Colonic mucosa (tissue), 4 donors: ENCODE measurements at regions not wholly inside any gene's neighbourhood (a gene's known extent, or its start where the extent isn't known, plus 50 kb on each side); places are given as distances from the start of the nearest gene placed in this dataset.

Experiments
- DNase-seq: peaks from one replicate; pipeline ENCODE4 v3.0.0-alpha.2; 2020
- H3K27ac ChIP-seq: fragments of 200-600 bp; one replicate; pipeline ENCODE4 v1.8.0; 2021
- H3K27me3 ChIP-seq: fragments of 200-600 bp; one replicate; pipeline ENCODE4 v1.8.0; 2021
- H3K36me3 ChIP-seq: fragments of 200-600 bp; one replicate; pipeline ENCODE4 v1.8.0; 2021
- H3K4me1 ChIP-seq: fragments of 200-600 bp; one replicate; pipeline ENCODE4 v1.8.0; 2021; ENCODE audit warnings: mild to moderate bottlenecking
- H3K4me3 ChIP-seq: fragments of 200-600 bp; one replicate; pipeline ENCODE4 v1.8.0; 2021
- H3K9ac ChIP-seq, 2 donors: one replicate each; pipeline ENCODE4 v1.7.0; 2013; ENCODE audit warnings: control low read depth in 2 of 2, low read depth in 2 of 2, low read length in 2 of 2
- H3K9me3 ChIP-seq: fragments of 200-600 bp; one replicate; pipeline ENCODE4 v1.8.0; 2021
- intact Hi-C: fragments of 100-400 bp; cut with DNase I; formaldehyde crosslinking; loops from one replicate; pipeline ENCODE4 v1.14.1; 2022
- TF ChIP-seq, protein P1 (sequence below): fragments of 200-600 bp; IDR thresholded peaks from one replicate; pipeline ENCODE4 v1.8.0; 2022; ENCODE audit warnings: antibody characterized with exemption, mild to moderate bottlenecking
- donor health status: healthy.
- donor health status: DM: no; HTN: no; CAD: no.
- donor health status: DM: no; HTN: no; CAD: no.

DNA sequence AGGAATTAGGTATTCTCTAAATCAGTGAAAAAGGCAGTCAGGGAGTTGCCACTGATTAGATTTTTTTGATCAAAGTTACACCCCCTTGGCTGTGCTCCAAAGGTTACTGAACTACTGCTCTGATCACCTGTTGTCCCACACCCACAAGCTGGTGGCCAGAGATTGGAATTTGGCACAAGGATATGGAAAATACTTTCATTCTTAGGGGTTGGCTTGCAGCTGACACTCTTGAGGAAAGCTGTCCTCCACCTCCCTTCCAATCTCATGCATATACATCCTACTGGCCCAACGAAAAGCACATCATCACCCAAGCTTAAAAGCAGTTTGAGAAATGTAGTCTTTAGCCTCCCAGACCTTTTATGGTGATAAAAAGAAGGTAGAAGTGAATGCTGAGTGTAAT, 329.5 kb upstream of the CHAC2 start:
- Histone ChIP-seq H3K9ac (no peak overlapping the region), H3K27me3 (no peaks in the 10 kb centered on the region), H3K4me3 (no peak overlapping the region), H3K4me1 (no peaks in the 10 kb centered on the region), H3K36me3 (no peaks in the 10 kb centered on the region), H3K9me3 (no peaks in the 10 kb centered on the region), H3K27ac (no peak overlapping the region)
- TF ChIP-seq, protein P1, sequence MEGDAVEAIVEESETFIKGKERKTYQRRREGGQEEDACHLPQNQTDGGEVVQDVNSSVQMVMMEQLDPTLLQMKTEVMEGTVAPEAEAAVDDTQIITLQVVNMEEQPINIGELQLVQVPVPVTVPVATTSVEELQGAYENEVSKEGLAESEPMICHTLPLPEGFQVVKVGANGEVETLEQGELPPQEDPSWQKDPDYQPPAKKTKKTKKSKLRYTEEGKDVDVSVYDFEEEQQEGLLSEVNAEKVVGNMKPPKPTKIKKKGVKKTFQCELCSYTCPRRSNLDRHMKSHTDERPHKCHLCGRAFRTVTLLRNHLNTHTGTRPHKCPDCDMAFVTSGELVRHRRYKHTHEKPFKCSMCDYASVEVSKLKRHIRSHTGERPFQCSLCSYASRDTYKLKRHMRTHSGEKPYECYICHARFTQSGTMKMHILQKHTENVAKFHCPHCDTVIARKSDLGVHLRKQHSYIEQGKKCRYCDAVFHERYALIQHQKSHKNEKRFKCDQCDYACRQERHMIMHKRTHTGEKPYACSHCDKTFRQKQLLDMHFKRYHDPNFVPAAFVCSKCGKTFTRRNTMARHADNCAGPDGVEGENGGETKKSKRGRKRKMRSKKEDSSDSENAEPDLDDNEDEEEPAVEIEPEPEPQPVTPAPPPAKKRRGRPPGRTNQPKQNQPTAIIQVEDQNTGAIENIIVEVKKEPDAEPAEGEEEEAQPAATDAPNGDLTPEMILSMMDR: no peak
- DNase-seq: peak; percentile 37
- intact Hi-C loops: no loop called here

DNA sequence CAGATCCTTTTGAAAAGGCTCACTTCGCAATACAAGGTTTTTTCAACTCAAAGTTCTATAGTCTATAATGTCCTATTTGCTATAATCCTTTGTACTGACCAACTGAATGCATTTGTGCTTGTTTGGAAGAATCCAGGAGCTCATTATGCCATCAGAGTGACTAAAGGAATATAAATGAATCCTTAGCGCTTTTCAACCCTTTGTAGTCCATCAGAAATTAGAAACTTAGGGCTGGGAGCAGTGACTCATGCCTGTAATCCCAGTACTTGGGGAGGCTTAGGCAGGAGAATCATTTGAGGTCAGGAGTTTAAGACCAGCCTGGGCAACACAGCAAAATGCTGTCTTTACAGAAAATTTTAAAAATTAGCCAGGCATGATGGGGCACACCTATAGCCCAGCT, 330.2 kb upstream of the CHAC2 start:
- Histone ChIP-seq H3K27ac (no peak overlapping the region), H3K36me3 (no peaks in the 10 kb centered on the region), H3K4me1 (no peaks in the 10 kb centered on the region), H3K9ac (no peak overlapping the region), H3K9me3 (no peaks in the 10 kb centered on the region), H3K27me3 (no peaks in the 10 kb centered on the region), H3K4me3 (no peak overlapping the region)
- intact Hi-C loops: no loop called here
- no peak for DNase-seq
- TF ChIP-seq, protein P1: no peak

DNA sequence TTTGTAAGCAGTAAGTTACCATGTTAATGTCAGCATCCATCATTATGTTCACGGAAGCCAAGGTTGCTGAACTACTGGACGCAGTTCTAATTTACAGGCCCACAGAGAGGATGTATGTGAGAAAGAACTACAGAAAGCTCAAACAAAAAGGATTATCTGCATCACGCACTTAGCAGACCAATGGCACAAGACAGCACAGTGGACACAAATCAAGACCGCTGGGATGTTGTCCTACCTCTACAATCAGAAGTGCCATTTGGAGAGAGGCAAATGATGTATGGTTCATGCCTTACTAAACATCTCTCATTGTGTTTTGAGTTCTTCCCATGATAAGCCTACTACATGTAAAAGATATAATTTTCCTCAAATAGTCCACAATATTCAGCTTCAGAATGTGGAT, 330.7 kb upstream of the CHAC2 start:
- Histone ChIP-seq H3K27ac (no peak overlapping the region), H3K36me3 (no peaks in the 10 kb centered on the region), H3K27me3 (no peaks in the 10 kb centered on the region), H3K9me3 (no peaks in the 10 kb centered on the region), H3K4me1 (no peaks in the 10 kb centered on the region), H3K9ac (no peak overlapping the region), H3K4me3 (no peak overlapping the region)
- no peak for DNase-seq
- TF ChIP-seq, protein P1: no peak
- intact Hi-C loops: no loop called here

DNA sequence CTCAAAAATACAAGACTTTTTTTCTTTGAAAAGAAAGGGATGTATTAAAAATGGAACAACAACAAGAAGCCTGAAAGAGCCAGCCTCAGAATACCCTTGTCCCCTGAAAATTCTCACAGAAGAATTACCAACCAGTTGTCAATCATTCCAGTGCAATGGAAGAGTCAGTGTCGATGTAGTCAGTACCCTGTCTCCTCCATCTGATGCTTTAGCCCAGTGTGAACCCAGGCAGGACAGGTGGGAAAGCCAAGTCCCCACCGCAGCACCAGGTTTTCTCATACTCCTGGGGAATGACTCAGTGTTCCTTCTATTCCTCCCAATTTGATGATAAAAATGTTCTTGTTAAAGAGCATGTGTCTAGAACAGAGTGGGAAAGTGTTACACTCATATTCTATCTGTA, 332.0 kb upstream of the CHAC2 start:
- TF ChIP-seq, protein P1: no peak
- no peaks in the 10 kb centered on the region for H3K4me1 ChIP-seq
- no peaks in the 10 kb centered on the region for H3K27me3 ChIP-seq
- no peak for DNase-seq
- intact Hi-C loops: no loop called here
- no peaks in the 10 kb centered on the region for H3K36me3 ChIP-seq
- H3K9me3 ChIP-seq: no peaks in the 10 kb centered on the region
- no peak overlapping the region for H3K27ac ChIP-seq
- H3K4me3 ChIP-seq: no peak overlapping the region
- no peak overlapping the region for H3K9ac ChIP-seq

DNA sequence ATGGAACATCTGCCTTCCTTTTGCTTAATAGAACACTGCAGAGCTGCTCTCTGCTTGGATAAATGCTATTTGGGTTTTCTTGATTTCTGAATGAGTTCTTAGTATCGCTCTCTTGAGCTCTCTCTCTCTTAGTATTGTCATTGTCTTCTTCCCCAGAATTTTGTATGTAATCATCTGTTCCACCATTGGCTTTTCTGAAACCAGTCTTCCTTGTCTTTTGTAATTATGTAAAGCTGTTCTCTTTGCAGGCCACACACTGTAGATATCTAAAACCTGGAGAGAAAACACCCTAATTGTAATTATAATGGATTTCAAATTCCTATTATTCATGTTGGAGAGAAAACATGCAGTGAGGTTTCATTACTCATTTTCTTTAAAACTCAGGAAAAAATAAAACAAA, 333.1 kb upstream of the CHAC2 start:
- Histone ChIP-seq H3K4me3 (no peak overlapping the region), H3K9me3 (no peaks in the 10 kb centered on the region), H3K27me3 (no peaks in the 10 kb centered on the region), H3K4me1 (no peaks in the 10 kb centered on the region), H3K27ac (no peak overlapping the region), H3K9ac (no peak overlapping the region), H3K36me3 (no peaks in the 10 kb centered on the region)
- intact Hi-C loops: no loop called here
- TF ChIP-seq, protein P1: no peak
- DNase-seq: no peak

DNA sequence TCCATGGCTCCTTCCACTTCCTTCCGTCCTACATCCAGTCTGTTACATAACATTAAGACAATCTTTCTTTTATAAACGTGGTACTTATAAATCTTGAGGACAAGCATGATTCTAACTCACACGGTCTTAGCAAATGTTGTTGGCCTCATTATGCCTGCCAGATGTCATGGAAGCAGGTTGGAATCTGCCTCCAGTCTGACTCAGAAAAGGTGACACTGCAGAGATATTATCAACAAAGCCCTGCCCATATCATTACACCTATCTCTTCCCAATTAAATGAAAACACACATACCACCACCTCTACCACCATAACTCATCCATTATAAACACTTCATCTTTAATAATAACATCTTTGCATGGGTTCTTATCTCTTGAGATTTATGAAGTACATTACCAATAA, 334.7 kb upstream of the CHAC2 start:
- Histone ChIP-seq H3K36me3 (no peaks in the 10 kb centered on the region), H3K27me3 (no peaks in the 10 kb centered on the region), H3K4me3 (no peak overlapping the region), H3K4me1 (no peaks in the 10 kb centered on the region), H3K9ac (no peak overlapping the region), H3K9me3 (no peaks in the 10 kb centered on the region), H3K27ac (no peak overlapping the region)
- no peak for DNase-seq
- TF ChIP-seq, protein P1: no peak
- intact Hi-C loops: no loop called here
